Left lung (tissue), 4 donors: ENCODE measurements at regions not wholly inside any gene's neighbourhood (a gene's known extent, or its start where the extent isn't known, plus 50 kb on each side); places are given as distances from the start of the nearest gene placed in this dataset.

Source experiments
- ATAC-seq: fragments of 200-7000 bp; cut with Tn5 transposase; one replicate; pipeline ENCODE4 v1.9.1; 2020; ENCODE audit warnings: moderate library complexity
- DNase-seq, 4 donors: peaks; one replicate each; pipeline ENCODE4 v3.0.0-alpha.2; 2013 to 2020
- H3K27ac ChIP-seq, 2 donors: fragments of 200-600 bp; sonication (generic) in 1 of 2; one replicate each; pipeline versions ENCODE4 v1.5.0 to v1.8.0; 2020 to 2021
- H3K27me3 ChIP-seq, 2 donors: fragments of 200-600 bp; sonication (generic) in 1 of 2; one replicate each; pipeline versions ENCODE4 v1.5.0 to v1.8.0; 2020 to 2021
- H3K36me3 ChIP-seq, 2 donors: fragments of 200-600 bp; sonication (generic) in 1 of 2; one replicate each; pipeline versions ENCODE4 v1.5.0 to v1.8.0; 2020 to 2021
- H3K4me1 ChIP-seq, 2 donors: fragments of 200-600 bp; one replicate each; pipeline ENCODE4 v1.8.0; 2021
- H3K4me3 ChIP-seq, 2 donors: fragments of 200-600 bp; sonication (generic) in 1 of 2; one replicate each; pipeline versions ENCODE4 v1.5.0 to v1.8.0; 2020 to 2021; ENCODE audit warnings: mild to moderate bottlenecking in 1 of 2
- H3K9me3 ChIP-seq, 2 donors: fragments of 200-600 bp; sonication (generic) in 1 of 2; one replicate each; pipeline versions ENCODE4 v1.5.0 to v1.8.0; 2020 to 2021
- CTCF ChIP-seq, 2 donors: fragments of 200-600 bp; sonication (generic) in 1 of 2; IDR thresholded peaks; one replicate each; pipeline versions ENCODE4 v1.5.0 to v1.8.0; 2021; ENCODE audit warnings: antibody characterized with exemption in 2 of 2
- intact Hi-C, 2 donors: fragments of 100-400 bp; cut with DNase I; formaldehyde crosslinking; loops; one replicate each; pipeline versions ENCODE4 v1.11.2 to v1.14.2; 2022
- donor health status: DM: no; HTN: yes; CAD: no.
- donor health status: DM: no; HTN: no; CAD: no.

- H3K4me1 ChIP-seq, result peaks cover 0 to 3% of the 10 kb centered on the region in 2 donors
- no peak overlapping the region for H3K27ac ChIP-seq
- no peak overlapping the region for H3K4me3 ChIP-seq
- H3K9me3 ChIP-seq, result no peaks in the 10 kb centered on the region
- no peaks in the 10 kb centered on the region for H3K27me3 ChIP-seq
- TF ChIP-seq CTCF (IDR thresholded peaks at IDR 0.05), result no peak
- intact Hi-C loops, result no loop called here
- ATAC-seq (no peak), DNase-seq (no peak)
- no peaks in the 10 kb centered on the region for H3K36me3 ChIP-seq
Measured at GRCh38 chr3:30503446-30503845, 103.0 kb upstream of the TGFBR2 start.

GRCh38 chr3:30504939-30505338 lies 101.5 kb upstream of the TGFBR2 start:
- no peak for TF ChIP-seq CTCF (IDR thresholded peaks at IDR 0.05)
- no peaks in the 10 kb centered on the region for H3K36me3 ChIP-seq
- peaks cover 0 to 3% of the 10 kb centered on the region in 2 donors for H3K4me1 ChIP-seq
- no peaks in the 10 kb centered on the region for H3K9me3 ChIP-seq
- DNase-seq (no peak), ATAC-seq (no peak)
- no peak overlapping the region for H3K27ac ChIP-seq
- intact Hi-C loops, result no loop called here
- no peaks in the 10 kb centered on the region for H3K27me3 ChIP-seq
- H3K4me3 ChIP-seq, result no peak overlapping the region

- no peak for DNase-seq
- Histone ChIP-seq H3K4me3 (no peak overlapping the region), H3K27me3 (no peaks in the 10 kb centered on the region), H3K27ac (no peak overlapping the region), H3K9me3 (no peaks in the 10 kb centered on the region), H3K36me3 (no peaks in the 10 kb centered on the region), H3K4me1 (peaks cover under 1 to 3% of the 10 kb centered on the region in 2 donors)
- no peak for ATAC-seq
- intact Hi-C loops, result no loop called here
- TF ChIP-seq CTCF (IDR thresholded peaks at IDR 0.05), result no peak
Measured at GRCh38 chr3:30505866-30506520, 100.4 kb upstream of the TGFBR2 start.

- intact Hi-C loops, result no loop called here
- Histone ChIP-seq H3K36me3 (no peaks in the 10 kb centered on the region), H3K27ac (no peak overlapping the region), H3K4me1 (peaks cover 4 to 15% of the 10 kb centered on the region in 2 donors), H3K9me3 (no peaks in the 10 kb centered on the region), H3K4me3 (no peak overlapping the region), H3K27me3 (no peaks in the 10 kb centered on the region)
- no peak for ATAC-seq
- TF ChIP-seq CTCF (IDR thresholded peaks at IDR 0.05), result no peak
- DNase-seq, result no peak
Measured at GRCh38 chr3:30508339-30508738, 98.1 kb upstream of the TGFBR2 start.

GRCh38 chr3:30510596-30510995 lies 95.8 kb upstream of the TGFBR2 start:
- H3K4me1 ChIP-seq, result peaks cover 4 to 15% of the 10 kb centered on the region in 2 donors
- H3K4me3 ChIP-seq, result no peak overlapping the region
- no peak for TF ChIP-seq CTCF (IDR thresholded peaks at IDR 0.05)
- H3K36me3 ChIP-seq, result no peaks in the 10 kb centered on the region
- H3K9me3 ChIP-seq, result no peaks in the 10 kb centered on the region
- ATAC-seq, result no peak
- DNase-seq, result no peak
- H3K27me3 ChIP-seq, result no peaks in the 10 kb centered on the region
- intact Hi-C loops, result no loop called here
- H3K27ac ChIP-seq, result no peak overlapping the region
